Transverse colon (tissue), 4 donors: ENCODE measurements at regions not wholly inside any gene's neighbourhood (a gene's known extent, or its start where the extent isn't known, plus 50 kb on each side); places are given as distances from the start of the nearest gene placed in this dataset.

Experiments used
- DNase-seq: peaks from one replicate; pipeline ENCODE4 v3.0.0-alpha.2; 2019
- H3K27ac ChIP-seq, 4 donors: fragments of 200-600 bp; sonication (generic); 2 replicates each; pipeline ENCODE4 v1.5.1; 2016 to 2018; ENCODE audit warnings: inconsistent platforms in 4 of 4
- H3K27me3 ChIP-seq: fragments of 200-600 bp; sonication (generic); 2 replicates; pipeline ENCODE4 v1.5.1; 2017; ENCODE audit warnings: inconsistent platforms
- H3K36me3 ChIP-seq, 4 donors: fragments of 200-600 bp; sonication (generic); 2 replicates each; pipeline ENCODE4 v1.5.1; 2017 to 2019; ENCODE audit warnings: inconsistent platforms in 4 of 4
- H3K4me1 ChIP-seq, 4 donors: fragments of 200-600 bp; sonication (generic); 2 replicates each; pipeline ENCODE4 v1.5.1; 2017 to 2020; ENCODE audit warnings: inconsistent platforms in 4 of 4
- H3K4me3 ChIP-seq, 4 donors: fragments of 200-600 bp; sonication (generic); 1 replicate in 1 of 4; 2 replicates in 3 of 4; pipeline versions ENCODE4 v1.5.1 to v1.6.1; 2017 to 2019; ENCODE audit warnings: inconsistent platforms in 4 of 4
- H3K9me3 ChIP-seq, 2 donors: fragments of 200-600 bp; sonication (generic); 2 replicates each; pipeline ENCODE4 v1.5.1; 2017 to 2019; ENCODE audit warnings: inconsistent platforms in 2 of 2
- CTCF ChIP-seq, 5 experiments: fragments of 200-600 bp in 3 of 5; fragments of 450-650 bp in 2 of 5; sonication (generic) in 3 of 5; IDR thresholded peaks; 1 replicate in 2 of 5; 2 replicates in 3 of 5; pipeline ENCODE4 v1.5.1; 2016 to 2017; ENCODE audit warnings: antibody characterized with exemption in 5 of 5, inconsistent platforms in 3 of 5, mild to moderate bottlenecking in 2 of 5, moderate library complexity in 1 of 5
- EP300 ChIP-seq: sonication (generic); formaldehyde crosslinking; IDR thresholded peaks from one replicate; pipeline ENCODE4 v1.6.1; 2017; ENCODE audit warnings: antibody characterized with exemption, low read depth
- POLR2A ChIP-seq: fragments of 450-650 bp; IDR thresholded peaks from one replicate; pipeline ENCODE4 v1.6.1; 2016; ENCODE audit warnings: antibody characterized with exemption, mild to moderate bottlenecking, moderate library complexity
- POLR2AphosphoS5 ChIP-seq, 3 donors: sonication (generic); formaldehyde crosslinking; IDR thresholded peaks; one replicate each; pipeline ENCODE4 v1.6.1; 2016; ENCODE audit warnings: antibody characterized with exemption in 3 of 3
- WGBS, 2 donors: methylation state at CpG; one replicate each; pipeline ENCODE4 v1.1.5; 2018; ENCODE audit warnings: low coverage in 1 of 2; 5-methylcytosine and 5-hydroxymethylcytosine counted together
- in situ Hi-C, 4 donors: fragments of 200-750 bp; cut with MboI; loops; one replicate each; pipeline versions ENCODE4 v1.15.0 to v1.15.1; 2017; ENCODE audit warnings: low sequenced_read_pairs in 3 of 4, low pct_ligation_motif_present in 1 of 4, low pct_unique_long_range_greater_than_20kb in 1 of 4
- intact Hi-C: fragments of 100-400 bp; cut with DNase I; formaldehyde crosslinking; loops from one replicate; pipeline ENCODE4 v1.15.1; 2023; ENCODE audit warnings: low total_unique reads

GRCh38 chr9:29348999-29349398 is 1775.7 kb upstream of the C9orf72 start:
- Histone ChIP-seq H3K27ac (no peak overlapping the region), H3K9me3 (no peaks in the 10 kb centered on the region), H3K4me1 (no peaks in the 10 kb centered on the region), H3K27me3 (no peaks in the 10 kb centered on the region), H3K36me3 (no peaks in the 10 kb centered on the region), H3K4me3 (no peak overlapping the region)
- in situ Hi-C loops, result no loop called here
- TF ChIP-seq POLR2A, result no peak
- TF ChIP-seq POLR2AphosphoS5 (IDR thresholded peaks at IDR 0.05), result no peak
- no peak for TF ChIP-seq EP300
- TF ChIP-seq CTCF (IDR thresholded peaks at IDR 0.05), result no peak
- DNase-seq, result no peak
- intact Hi-C loops, result no loop called here
- 61 to 70% methylated on average over 1 of the region's 1 CpG for WGBS, 2 donors

- Histone ChIP-seq H3K4me1 (no peaks in the 10 kb centered on the region), H3K4me3 (no peak overlapping the region), H3K9me3 (no peaks in the 10 kb centered on the region), H3K27ac (no peak overlapping the region), H3K36me3 (no peaks in the 10 kb centered on the region), H3K27me3 (no peaks in the 10 kb centered on the region)
- DNase-seq, result no peak
- in situ Hi-C loops (loop anchor here in 1 of 4 donors (10.0 kb wide), 1 partner anchor 55 kb away; no protein-coding TSS in a partner anchor), intact Hi-C loops (no loop called here)
- 65 to 80% methylated on average over 1 of the region's 1 CpG for WGBS, 2 donors
- no peak for TF ChIP-seq CTCF (IDR thresholded peaks at IDR 0.05)
- no peak for TF ChIP-seq POLR2AphosphoS5 (IDR thresholded peaks at IDR 0.05)
- no peak for TF ChIP-seq EP300
- no peak for TF ChIP-seq POLR2A
Measured at GRCh38 chr9:29389421-29389820, 1816.1 kb upstream of the C9orf72 start.

GRCh38 chr9:29390859-29391258 is 1817.6 kb upstream of the C9orf72 start:
- intact Hi-C loops, result no loop called here

GRCh38 chr9:29393064-29393463 is 1819.8 kb upstream of the C9orf72 start:
- H3K4me3 ChIP-seq, result no peak overlapping the region
- in situ Hi-C loops (no loop called here), intact Hi-C loops (no loop called here)
- DNase-seq, result no peak
- no peaks in the 10 kb centered on the region for H3K9me3 ChIP-seq
- WGBS, 2 donors, result 71 to 84% methylated on average over 2 of the region's 2 CpGs
- H3K4me1 ChIP-seq, result no peaks in the 10 kb centered on the region
- no peaks in the 10 kb centered on the region for H3K36me3 ChIP-seq
- H3K27me3 ChIP-seq, result no peaks in the 10 kb centered on the region
- no peak overlapping the region for H3K27ac ChIP-seq
- TF ChIP-seq EP300 (no peak), CTCF (IDR thresholded peaks at IDR 0.05) (no peak), POLR2A (no peak), POLR2AphosphoS5 (IDR thresholded peaks at IDR 0.05) (no peak)

More at GRCh38 chr9:29390859-29391258, 1817.6 kb upstream of the C9orf72 start:
- Histone ChIP-seq H3K27ac (no peak overlapping the region), H3K27me3 (no peaks in the 10 kb centered on the region), H3K4me1 (no peaks in the 10 kb centered on the region), H3K36me3 (no peaks in the 10 kb centered on the region), H3K9me3 (no peaks in the 10 kb centered on the region), H3K4me3 (no peak overlapping the region)
- WGBS, 2 donors, result 91% methylated on average over 1 of the region's 1 CpG; no CpG with 5 or more reads in 1 of the 2 donors
- in situ Hi-C loops, result no loop called here
- no peak for TF ChIP-seq CTCF (IDR thresholded peaks at IDR 0.05)
- no peak for TF ChIP-seq EP300
- TF ChIP-seq POLR2AphosphoS5 (IDR thresholded peaks at IDR 0.05), result no peak
- TF ChIP-seq POLR2A, result no peak
- no peak for DNase-seq
